ENCODE measurements at regions not wholly inside any gene's neighbourhood (a gene's known extent, or its start where the extent isn't known, plus 50 kb on each side); places are given as distances from the start of the nearest gene placed in this dataset.

DNA sequence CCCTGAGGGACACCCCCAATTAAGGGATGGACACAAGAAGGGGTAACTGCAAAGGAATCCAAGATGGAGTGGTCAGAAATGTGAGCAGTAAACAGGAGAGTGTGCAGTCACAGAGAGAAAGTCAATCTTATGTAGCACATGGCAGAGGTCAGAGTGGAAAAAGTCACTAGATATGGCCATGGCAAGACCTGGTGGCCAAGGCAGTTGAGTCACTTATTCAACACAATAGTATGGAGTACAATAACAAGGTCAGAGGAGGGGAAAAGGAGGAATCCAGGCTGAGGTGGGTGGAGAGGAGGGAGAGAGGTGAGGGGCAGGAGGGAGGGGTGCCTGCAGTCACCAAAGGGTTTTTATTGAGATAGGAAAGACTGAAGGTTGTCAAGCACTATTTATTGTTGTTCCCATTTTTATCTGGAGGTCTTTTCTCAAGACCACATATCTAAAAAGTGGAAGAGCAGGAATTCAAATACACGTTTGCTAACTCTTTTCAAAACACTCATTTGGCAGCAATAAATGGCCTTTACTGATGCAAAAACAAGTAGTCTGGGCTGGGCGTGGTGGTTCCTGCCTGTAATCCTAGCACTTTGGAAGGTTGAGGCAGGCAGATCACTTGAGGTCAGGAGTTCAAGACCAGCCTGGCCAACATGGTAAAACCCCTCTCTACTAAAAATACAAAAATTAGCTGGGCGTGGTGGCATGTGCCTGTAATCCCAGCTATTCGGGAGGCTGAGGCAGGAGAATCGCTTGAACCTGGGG, 53.3 kb upstream of the ARHGEF3 start:
- H3K27me3 ChIP-seq (replicated peaks in 1 of 4; ENCODE audit: control insufficient read depth in 3 of 4, extremely low read depth in 1 of 4, insufficient read depth in 3 of 4, low read length in 3 of 4): no peaks in the 10 kb centered on the region
- no peak overlapping the region for H4K5ac ChIP-seq (ENCODE audit: insufficient read length, low read depth, low read length)
- CTCF ChIA-PET (ENCODE audit: partially characterized antibody): interaction anchor here (0.6 to 1.7 kb wide), 8 partner anchors 11 to 153 kb away, joined by 3 to 7 read pairs (median 3); no protein-coding TSS in a partner anchor
- no peaks in the 10 kb centered on the region for H3K9me3 ChIP-seq (ENCODE audit: insufficient read depth in 2 of 2, low read depth in 1 of 2, low read length in 1 of 2)
- POLR2A ChIA-PET (ENCODE audit: partially characterized antibody): no interaction called here
- no peak overlapping the region for H2AFZ ChIP-seq (ENCODE audit: low read length)
- no peak overlapping the region for H3K4me3 ChIP-seq (ENCODE audit: extremely low read depth in 1 of 4, insufficient read depth in 2 of 4, low read depth in 3 of 4, low read length in 4 of 4)
- H3K56ac ChIP-seq (replicated peaks; ENCODE audit: insufficient read length, low read depth, low read length): no peak overlapping the region
- H2BK15ac ChIP-seq (ENCODE audit: low read length): no peak overlapping the region
- H3K18ac ChIP-seq (ENCODE audit: extremely low read depth, low read length): no peak overlapping the region
- H3K36me3 ChIP-seq (ENCODE audit: control insufficient read depth in 2 of 4, insufficient read depth in 4 of 4, low read length in 3 of 4): no peaks in the 10 kb centered on the region
- whole genome bisulfite sequencing, 2 experiments (ENCODE audit: extremely low coverage in 1 of 2, insufficient coverage in 1 of 2, insufficient read length in 1 of 2, insufficient replicate concordance in 2 of 2, low coverage in 1 of 2, low lambda C conversion rate in 2 of 2, missing lambda C conversion rate in 1 of 2): 86% methylated on average over 5 of the region's 5 CpGs; no CpG with 5 or more reads in 1 of the 2 experiments
- H2BK5ac ChIP-seq (ENCODE audit: low read depth, low read length): no peak overlapping the region
- peaks cover 2% of the 10 kb centered on the region; the same call in 1 of the 2 replicates for H3K23me2 ChIP-seq (ENCODE audit: low read depth, low read length)
- FAIRE-seq: no peak
- H3K4me1 ChIP-seq (replicated peaks in 1 of 4; ENCODE audit: control insufficient read depth in 3 of 4, insufficient read depth in 4 of 4, low read length in 3 of 4): peaks cover 0 to 3% (median 0%) of the 10 kb centered on the region in 4 experiments; a peak in 1 of 7 replicates
- H4K20me1 ChIP-seq (replicated peaks in 1 of 2; ENCODE audit: control insufficient read depth in 1 of 2, insufficient read depth in 2 of 2, low read length in 2 of 2): no peaks in the 10 kb centered on the region
- H3K27ac ChIP-seq (ENCODE audit: low read depth, low read length): no peak overlapping the region
- no peak overlapping the region for H2BK120ac ChIP-seq (replicated peaks; ENCODE audit: low read depth, low read length)
- H4K91ac ChIP-seq (replicated peaks; ENCODE audit: insufficient read length, low read length): no peak overlapping the region
- H2BK12ac ChIP-seq (ENCODE audit: low read depth, low read length): no peak overlapping the region
- no peak overlapping the region for H2AK5ac ChIP-seq (ENCODE audit: low read depth, low read length)
- no peak overlapping the region for H3K4me2 ChIP-seq (ENCODE audit: insufficient read depth in 1 of 2, low read depth in 2 of 2, low read length in 2 of 2)
- H3K23ac ChIP-seq (ENCODE audit: insufficient read length): no peak overlapping the region
- no peaks in the 10 kb centered on the region for H3K79me2 ChIP-seq (ENCODE audit: control insufficient read depth in 1 of 2, insufficient read depth in 2 of 2, low read length in 2 of 2)
- H3K4ac ChIP-seq (replicated peaks; ENCODE audit: insufficient read length, low read depth, low read length): peak overlapping the region; percentile 14
- no peak overlapping the region for H3K14ac ChIP-seq (ENCODE audit: insufficient read length)
- no peak overlapping the region for H4K8ac ChIP-seq (ENCODE audit: extremely low read depth, insufficient read depth, low read length)
- no peaks in the 10 kb centered on the region for H3K79me1 ChIP-seq (ENCODE audit: low read depth, low read length)
- H3K9ac ChIP-seq (replicated peaks in 1 of 4; ENCODE audit: extremely low read depth in 1 of 4, low read depth in 3 of 4, low read length in 3 of 4): no peak overlapping the region
- DNase-seq (ENCODE audit: low read depth in 1 of 2, low spot score in 2 of 2): no peak
- no peak overlapping the region for H2BK20ac ChIP-seq (ENCODE audit: low read length)
- no peak for TF ChIP-seq CHD1 (IDR thresholded peaks at IDR 0.05; ENCODE audit: low read depth, low read length)
- no peak for TF ChIP-seq FOSL1 (IDR thresholded peaks at IDR 0.05; ENCODE audit: insufficient read depth, low read depth, low read length)
- no peak for TF ChIP-seq ZNF274 (IDR thresholded peaks at IDR 0.05; ENCODE audit: borderline replicate concordance, extremely low read depth, low read length)
- TF ChIP-seq, protein P1, sequence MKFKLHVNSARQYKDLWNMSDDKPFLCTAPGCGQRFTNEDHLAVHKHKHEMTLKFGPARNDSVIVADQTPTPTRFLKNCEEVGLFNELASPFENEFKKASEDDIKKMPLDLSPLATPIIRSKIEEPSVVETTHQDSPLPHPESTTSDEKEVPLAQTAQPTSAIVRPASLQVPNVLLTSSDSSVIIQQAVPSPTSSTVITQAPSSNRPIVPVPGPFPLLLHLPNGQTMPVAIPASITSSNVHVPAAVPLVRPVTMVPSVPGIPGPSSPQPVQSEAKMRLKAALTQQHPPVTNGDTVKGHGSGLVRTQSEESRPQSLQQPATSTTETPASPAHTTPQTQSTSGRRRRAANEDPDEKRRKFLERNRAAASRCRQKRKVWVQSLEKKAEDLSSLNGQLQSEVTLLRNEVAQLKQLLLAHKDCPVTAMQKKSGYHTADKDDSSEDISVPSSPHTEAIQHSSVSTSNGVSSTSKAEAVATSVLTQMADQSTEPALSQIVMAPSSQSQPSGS (IDR thresholded peaks at IDR 0.05; ENCODE audit: low read length): no peak
- no peak for TF ChIP-seq HDAC2 (IDR thresholded peaks at IDR 0.05; ENCODE audit: borderline replicate concordance in 1 of 2, low read depth in 2 of 2, low read length in 2 of 2)
- no peak for TF ChIP-seq CTBP2 (IDR thresholded peaks at IDR 0.05; ENCODE audit: borderline replicate concordance, insufficient read depth, insufficient read length, low read length)
- no peak for TF ChIP-seq SIX5 (IDR thresholded peaks at IDR 0.05; ENCODE audit: low read depth, low read length)
- TF ChIP-seq BCL11A (IDR thresholded peaks at IDR 0.05; ENCODE audit: low read depth in 2 of 2, low read length in 2 of 2): no peak
- no peak for TF ChIP-seq RBBP5 (IDR thresholded peaks at IDR 0.05; ENCODE audit: borderline replicate concordance, low read depth, low read length)
- TF ChIP-seq KDM4A (IDR thresholded peaks at IDR 0.05; ENCODE audit: low read depth, low read length, severe bottlenecking): no peak
- no peak for TF ChIP-seq CHD2 (IDR thresholded peaks at IDR 0.05; ENCODE audit: low read length)
